ENCODE measurements at regions not wholly inside any gene's neighbourhood (a gene's known extent, or its start where the extent isn't known, plus 50 kb on each side); places are given as distances from the start of the nearest gene placed in this dataset.

DNA sequence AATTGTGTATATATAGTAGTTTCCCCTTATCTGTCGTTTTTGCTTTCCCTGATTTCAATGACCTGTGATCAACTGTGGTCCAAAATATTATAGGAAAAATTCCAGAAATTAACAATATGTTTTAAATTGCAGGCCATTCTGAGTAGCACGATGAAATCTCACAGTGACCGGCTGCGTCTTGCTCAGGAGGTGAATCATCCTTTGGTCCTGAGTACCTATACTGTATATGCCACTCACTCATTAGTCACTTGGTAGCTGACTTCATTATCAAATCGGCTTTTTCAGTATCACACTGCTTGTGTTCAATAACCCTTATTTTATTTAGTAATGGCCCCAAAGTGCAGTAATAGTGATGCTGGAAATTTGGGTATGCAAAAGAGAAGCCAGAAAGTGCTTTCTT lies 728.3 kb upstream of the EYS start:
- DNase-seq (ENCODE audit: low read depth) = peak; percentile 14

DNA sequence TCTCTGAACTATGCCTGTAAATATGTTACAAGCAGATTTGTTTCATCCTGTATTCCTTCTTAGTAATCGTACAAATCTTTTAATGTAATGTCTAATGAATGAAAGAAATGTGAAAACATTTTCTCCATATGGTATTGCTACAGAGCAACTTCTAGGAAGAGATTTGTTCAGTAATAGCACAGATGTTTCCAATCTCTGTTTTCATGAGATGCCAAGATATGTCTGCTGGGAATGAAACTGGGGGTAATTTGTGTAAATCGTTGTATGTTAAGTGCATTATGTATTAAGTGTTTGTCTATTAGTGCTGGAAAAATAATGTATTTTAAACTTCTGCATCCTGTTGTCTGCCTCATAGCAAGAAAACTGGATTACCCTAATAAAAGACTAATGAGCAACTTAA lies 722.2 kb upstream of the EYS start:
- DNase-seq (ENCODE audit: low read depth) = no peak
- TF ChIP-seq, protein P1, sequence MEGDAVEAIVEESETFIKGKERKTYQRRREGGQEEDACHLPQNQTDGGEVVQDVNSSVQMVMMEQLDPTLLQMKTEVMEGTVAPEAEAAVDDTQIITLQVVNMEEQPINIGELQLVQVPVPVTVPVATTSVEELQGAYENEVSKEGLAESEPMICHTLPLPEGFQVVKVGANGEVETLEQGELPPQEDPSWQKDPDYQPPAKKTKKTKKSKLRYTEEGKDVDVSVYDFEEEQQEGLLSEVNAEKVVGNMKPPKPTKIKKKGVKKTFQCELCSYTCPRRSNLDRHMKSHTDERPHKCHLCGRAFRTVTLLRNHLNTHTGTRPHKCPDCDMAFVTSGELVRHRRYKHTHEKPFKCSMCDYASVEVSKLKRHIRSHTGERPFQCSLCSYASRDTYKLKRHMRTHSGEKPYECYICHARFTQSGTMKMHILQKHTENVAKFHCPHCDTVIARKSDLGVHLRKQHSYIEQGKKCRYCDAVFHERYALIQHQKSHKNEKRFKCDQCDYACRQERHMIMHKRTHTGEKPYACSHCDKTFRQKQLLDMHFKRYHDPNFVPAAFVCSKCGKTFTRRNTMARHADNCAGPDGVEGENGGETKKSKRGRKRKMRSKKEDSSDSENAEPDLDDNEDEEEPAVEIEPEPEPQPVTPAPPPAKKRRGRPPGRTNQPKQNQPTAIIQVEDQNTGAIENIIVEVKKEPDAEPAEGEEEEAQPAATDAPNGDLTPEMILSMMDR (IDR thresholded peaks at IDR 0.05; ENCODE audit: insufficient read depth, low read depth, low read length, missing control alignments) = no peak
- H3K4me3 ChIP-seq (ENCODE audit: low read length) = no peak overlapping the region

More for the DNA sequence above, 728.3 kb upstream of the EYS start:
- TF ChIP-seq, protein P1 (IDR thresholded peaks at IDR 0.05; ENCODE audit: insufficient read depth, low read depth, low read length, missing control alignments) = no peak
- no peak overlapping the region for H3K4me3 ChIP-seq (ENCODE audit: low read length)

DNA sequence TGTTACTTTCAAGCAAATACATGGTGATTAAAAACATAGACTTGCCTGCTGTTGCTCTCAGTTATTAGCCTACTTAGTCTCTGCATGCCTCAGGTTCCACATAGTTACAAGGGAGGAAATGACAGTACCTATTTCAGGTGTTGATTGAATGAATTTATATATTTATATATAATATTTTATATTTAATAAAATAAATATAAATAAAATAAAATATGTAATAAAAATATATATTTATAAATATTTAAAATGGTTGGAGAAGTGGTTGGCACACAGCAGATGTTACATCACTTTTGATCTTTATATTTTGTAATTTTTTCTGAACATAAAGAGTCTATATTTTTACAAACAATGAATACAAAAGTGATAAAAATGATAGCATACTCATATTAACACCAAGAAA lies 716.0 kb upstream of the EYS start:
- TF ChIP-seq, protein P1 (IDR thresholded peaks at IDR 0.05; ENCODE audit: insufficient read depth, low read depth, low read length, missing control alignments) = no peak
- no peak overlapping the region for H3K4me3 ChIP-seq (ENCODE audit: low read length)

DNA sequence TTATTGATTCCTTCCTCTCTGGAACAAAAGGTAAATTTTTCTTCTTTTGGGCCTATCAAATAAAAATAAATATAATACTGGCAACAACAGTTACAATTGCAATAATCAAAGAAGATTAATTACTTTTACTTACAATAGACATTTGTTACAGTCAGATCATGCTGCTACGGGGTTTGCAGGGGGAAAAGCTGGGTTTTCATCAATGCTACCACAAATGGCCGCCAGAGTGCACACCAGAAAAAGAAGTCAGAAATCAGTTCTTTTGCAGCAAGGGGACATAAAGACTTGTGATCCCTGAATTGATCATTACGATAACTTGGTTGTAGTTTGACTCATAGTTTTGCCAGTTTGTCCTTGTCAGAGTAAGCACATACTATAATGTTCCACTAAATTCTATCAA lies 714.5 kb upstream of the EYS start:
- DNase-seq (ENCODE audit: low read depth) = no peak
- H3K4me3 ChIP-seq (ENCODE audit: low read length) = no peak overlapping the region
- TF ChIP-seq, protein P1 (IDR thresholded peaks at IDR 0.05; ENCODE audit: insufficient read depth, low read depth, low read length, missing control alignments) = no peak

More for the DNA sequence above, 716.0 kb upstream of the EYS start:
- DNase-seq (ENCODE audit: low read depth) = no peak

- TF ChIP-seq, protein P1 (IDR thresholded peaks at IDR 0.05; ENCODE audit: insufficient read depth, low read depth, low read length, missing control alignments) = no peak
- H3K4me3 ChIP-seq (ENCODE audit: low read length) = no peak overlapping the region
- DNase-seq (ENCODE audit: low read depth) = no peak
Observed at GRCh38 chr6:66418906-66419305, 711.9 kb upstream of the EYS start.

DNA sequence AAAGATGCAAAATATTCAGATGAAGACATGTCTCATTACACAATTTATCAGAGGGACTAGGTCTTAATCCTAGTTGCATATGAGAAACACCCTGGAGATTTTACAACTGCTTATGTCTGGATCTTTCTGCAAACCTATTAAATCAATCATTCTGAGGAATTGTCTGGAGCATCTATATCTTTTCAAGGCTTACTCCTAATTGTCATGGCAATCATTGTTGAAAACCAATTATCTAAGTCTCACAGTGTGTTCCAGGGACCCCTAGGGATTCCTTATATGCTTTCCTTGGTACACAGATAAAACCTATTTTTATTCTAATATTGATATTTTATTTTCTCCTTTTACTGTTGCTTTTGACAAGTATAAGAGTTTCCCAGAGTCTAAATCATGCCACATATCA lies 696.9 kb upstream of the EYS start:
- DNase-seq (ENCODE audit: low read depth) = no peak
- H3K4me3 ChIP-seq (ENCODE audit: low read length) = no peak overlapping the region
- TF ChIP-seq, protein P1 (IDR thresholded peaks at IDR 0.05; ENCODE audit: insufficient read depth, low read depth, low read length, missing control alignments) = no peak

DNA sequence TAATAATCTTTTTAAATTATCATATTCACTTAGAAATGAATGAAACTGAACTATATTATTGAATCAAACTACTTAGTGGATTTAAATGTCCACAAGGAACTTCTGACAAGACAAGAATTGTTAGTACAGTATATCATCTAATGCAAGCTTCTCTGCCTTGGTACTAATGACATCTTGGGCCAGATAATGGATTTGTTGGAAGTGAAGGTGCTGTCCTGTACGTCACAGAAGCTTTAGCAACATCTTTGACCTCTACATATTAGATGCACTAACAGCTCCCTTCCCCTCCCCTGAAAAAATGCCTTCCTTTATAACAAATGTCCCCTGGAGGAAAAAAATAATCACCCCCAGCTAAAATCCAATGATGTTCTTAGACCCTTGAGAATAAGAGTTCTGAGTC lies 695.8 kb upstream of the EYS start:
- no peak overlapping the region for H3K4me3 ChIP-seq (ENCODE audit: low read length)
- TF ChIP-seq, protein P1 (IDR thresholded peaks at IDR 0.05; ENCODE audit: insufficient read depth, low read depth, low read length, missing control alignments) = no peak
- no peak for DNase-seq (ENCODE audit: low read depth)
